K562 (cell line): ENCODE measurements at regions not wholly inside any gene's neighbourhood (a gene's known extent, or its start where the extent isn't known, plus 50 kb on each side); places are given as distances from the start of the nearest gene placed in this dataset.

Source experiments
- CBX1 ChIP-seq: sonication (generic); IDR thresholded peaks from 2 replicates; pipeline ENCODE4 v1.6.1; 2016; ENCODE audit warnings: antibody characterized with exemption, low read depth, mild to moderate bottlenecking
- CBX5 ChIP-seq: IDR thresholded peaks from 2 replicates; pipeline ENCODE4 v1.6.1; 2014; ENCODE audit warnings: low read depth, borderline replicate concordance
- CHD4 ChIP-seq: fragments of 200-600 bp; sonication (generic); IDR thresholded peaks from 3 replicates; pipeline ENCODE4 v1.6.1; 2012; ENCODE audit warnings: low read depth, mild to moderate bottlenecking, mixed read lengths, low read length, inconsistent platforms; ENCODE audit not compliant: insufficient read depth, insufficient replicate concordance, poor library complexity, severe bottlenecking
- ELF1 ChIP-seq: fragments of 200-800 bp; sonication (Bioruptor generic); IDR thresholded peaks from 2 replicates; pipeline ENCODE4 v1.6.1; 2016; ENCODE audit warnings: missing genetic modification characterization, missing compliant biosample characterization
- KDM1A ChIP-seq, 2 experiments: fragments of 450-650 bp; IDR thresholded peaks; 2 replicates each; pipeline ENCODE4 v1.6.1; 2016; ENCODE audit warnings: mild to moderate bottlenecking in 2 of 2
- POLR2B ChIP-seq: fragments of 450-650 bp; IDR thresholded peaks from 2 replicates; pipeline ENCODE4 v1.6.1; 2018; ENCODE audit warnings: low read depth; ENCODE audit not compliant: partially characterized antibody
- SMARCA5 ChIP-seq: fragments of 450-650 bp; IDR thresholded peaks from 2 replicates; pipeline ENCODE4 v1.6.1; 2016
- SNIP1 ChIP-seq: fragments of 450-650 bp; IDR thresholded peaks from 2 replicates; pipeline ENCODE4 v1.7.1; 2017; ENCODE audit warnings: low read depth, mild to moderate bottlenecking
- TAF1 ChIP-seq: IDR thresholded peaks from 2 replicates; pipeline ENCODE4 v1.6.1; 2011; ENCODE audit warnings: mild to moderate bottlenecking, low read length, moderate library complexity; ENCODE audit not compliant: insufficient read depth, control insufficient read depth, severe bottlenecking; ENCODE audit errors: extremely low read depth
- TF ChIP-seq, protein P1 (sequence below): fragments of 450-650 bp; IDR thresholded peaks from 2 replicates; pipeline ENCODE4 v1.6.1; 2016; ENCODE audit warnings: mild to moderate bottlenecking

DNA sequence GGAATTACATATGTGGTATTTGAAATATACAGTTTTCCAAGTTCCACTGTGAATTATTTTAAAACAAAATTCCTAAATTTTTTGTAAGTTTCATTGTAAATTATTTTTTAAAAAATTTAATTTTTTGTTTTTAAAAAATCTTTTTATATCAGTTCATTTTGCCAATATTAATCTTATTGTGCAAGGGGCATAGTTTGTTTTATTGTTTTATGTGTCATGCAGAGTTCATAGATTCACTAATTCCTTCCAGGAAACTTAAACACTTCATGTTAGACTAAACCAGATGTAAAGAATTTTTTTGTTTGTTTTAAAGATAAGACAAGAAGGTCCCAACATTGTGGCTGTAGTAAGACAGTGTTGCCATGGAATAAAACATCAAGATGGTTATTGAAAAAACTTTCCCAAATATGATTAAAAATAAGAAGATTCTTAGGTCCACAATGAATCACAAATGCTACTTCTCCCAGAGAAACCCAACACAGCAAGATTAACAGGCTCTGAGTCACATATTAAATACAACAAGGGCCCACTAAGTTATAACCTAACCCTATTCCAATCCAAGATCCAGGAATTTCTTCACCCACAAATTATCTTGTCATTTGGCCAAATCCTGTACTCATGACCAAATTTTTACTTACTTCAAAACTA, 464.7 kb upstream of the IGFBP3 start:
- TF ChIP-seq KDM1A (IDR thresholded peaks at IDR 0.05) = no peak
- TF ChIP-seq TAF1 = no peak
- TF ChIP-seq CHD4 = no peak
- TF ChIP-seq SMARCA5 = no peak
- no peak for TF ChIP-seq CBX1
- TF ChIP-seq CBX5 = no peak
- TF ChIP-seq, protein P1, sequence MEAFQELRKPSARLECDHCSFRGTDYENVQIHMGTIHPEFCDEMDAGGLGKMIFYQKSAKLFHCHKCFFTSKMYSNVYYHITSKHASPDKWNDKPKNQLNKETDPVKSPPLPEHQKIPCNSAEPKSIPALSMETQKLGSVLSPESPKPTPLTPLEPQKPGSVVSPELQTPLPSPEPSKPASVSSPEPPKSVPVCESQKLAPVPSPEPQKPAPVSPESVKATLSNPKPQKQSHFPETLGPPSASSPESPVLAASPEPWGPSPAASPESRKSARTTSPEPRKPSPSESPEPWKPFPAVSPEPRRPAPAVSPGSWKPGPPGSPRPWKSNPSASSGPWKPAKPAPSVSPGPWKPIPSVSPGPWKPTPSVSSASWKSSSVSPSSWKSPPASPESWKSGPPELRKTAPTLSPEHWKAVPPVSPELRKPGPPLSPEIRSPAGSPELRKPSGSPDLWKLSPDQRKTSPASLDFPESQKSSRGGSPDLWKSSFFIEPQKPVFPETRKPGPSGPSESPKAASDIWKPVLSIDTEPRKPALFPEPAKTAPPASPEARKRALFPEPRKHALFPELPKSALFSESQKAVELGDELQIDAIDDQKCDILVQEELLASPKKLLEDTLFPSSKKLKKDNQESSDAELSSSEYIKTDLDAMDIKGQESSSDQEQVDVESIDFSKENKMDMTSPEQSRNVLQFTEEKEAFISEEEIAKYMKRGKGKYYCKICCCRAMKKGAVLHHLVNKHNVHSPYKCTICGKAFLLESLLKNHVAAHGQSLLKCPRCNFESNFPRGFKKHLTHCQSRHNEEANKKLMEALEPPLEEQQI = no peak
- TF ChIP-seq ELF1 (tag) = no peak
- TF ChIP-seq POLR2B = no peak
- no peak for TF ChIP-seq SNIP1
